ENCODE measurements at regions not wholly inside any gene's neighbourhood (a gene's known extent, or its start where the extent isn't known, plus 50 kb on each side); places are given as distances from the start of the nearest gene placed in this dataset.

GRCh38 chr5:4911646-4912403 lies 228.3 kb upstream of the ADAMTS16 start:
- Histone ChIP-seq H3K27ac (ENCODE audit: low read depth, low read length) (no peak overlapping the region), H3K27me3 (ENCODE audit: insufficient read depth, low read length, poor library complexity) (no peaks in the 10 kb centered on the region), H3K36me3 (ENCODE audit: control insufficient read depth, insufficient read depth, low read length) (no peaks in the 10 kb centered on the region), H3K4me3 (ENCODE audit: low read length) (no peak overlapping the region), H3K4ac (ENCODE audit: low read depth, low read length) (no peak overlapping the region), H3K4me2 (ENCODE audit: low read length) (no peak overlapping the region), H4K5ac (ENCODE audit: low read length) (no peak overlapping the region), H2AK5ac (ENCODE audit: low read length) (no peak overlapping the region), H3K56ac (ENCODE audit: low read length) (no peak overlapping the region), H3K9ac (ENCODE audit: low read length) (no peak overlapping the region), H3K79me1 (ENCODE audit: low read length) (no peaks in the 10 kb centered on the region), H2BK15ac (replicated peaks; ENCODE audit: low read depth) (no peak overlapping the region), H2BK120ac (ENCODE audit: low read depth, low read length) (no peak overlapping the region), H3K4me1 (ENCODE audit: control insufficient read depth, low read depth, low read length) (no peaks in the 10 kb centered on the region), H4K8ac (ENCODE audit: low read depth, low read length) (no peak overlapping the region), H3K79me2 (ENCODE audit: control insufficient read depth, insufficient read depth, low read length) (no peaks in the 10 kb centered on the region), H3K23ac (ENCODE audit: low read length) (no peak overlapping the region), H2BK5ac (ENCODE audit: low read length) (no peak overlapping the region), H3K18ac (ENCODE audit: low read length) (no peak overlapping the region)
- WGBS (ENCODE audit: extremely low coverage, insufficient coverage, low lambda C conversion rate), result no CpG with 5 or more reads among the region's 6 CpGs
- no peak for DNase-seq

- WGBS (ENCODE audit: extremely low coverage, insufficient coverage, low lambda C conversion rate), result no CpG with 5 or more reads among the region's 5 CpGs
- no peak overlapping the region for H3K4me3 ChIP-seq (ENCODE audit: low read length)
- H3K4me2 ChIP-seq (ENCODE audit: low read length), result no peak overlapping the region
- H3K27me3 ChIP-seq (ENCODE audit: insufficient read depth, low read length, poor library complexity), result no peaks in the 10 kb centered on the region
- no peak overlapping the region for H2BK15ac ChIP-seq (replicated peaks; ENCODE audit: low read depth)
- no peak overlapping the region for H2BK5ac ChIP-seq (ENCODE audit: low read length)
- no peak overlapping the region for H3K56ac ChIP-seq (ENCODE audit: low read length)
- H2BK120ac ChIP-seq (ENCODE audit: low read depth, low read length), result no peak overlapping the region
- H3K4me1 ChIP-seq (ENCODE audit: control insufficient read depth, low read depth, low read length), result no peaks in the 10 kb centered on the region
- no peak for DNase-seq
- H3K18ac ChIP-seq (ENCODE audit: low read length), result no peak overlapping the region
- no peak overlapping the region for H3K23ac ChIP-seq (ENCODE audit: low read length)
- no peaks in the 10 kb centered on the region for H3K79me1 ChIP-seq (ENCODE audit: low read length)
- no peak overlapping the region for H2AK5ac ChIP-seq (ENCODE audit: low read length)
- H3K27ac ChIP-seq (ENCODE audit: low read depth, low read length), result no peak overlapping the region
- no peak overlapping the region for H3K9ac ChIP-seq (ENCODE audit: low read length)
- H4K5ac ChIP-seq (ENCODE audit: low read length), result no peak overlapping the region
- no peak overlapping the region for H4K8ac ChIP-seq (ENCODE audit: low read depth, low read length)
- no peaks in the 10 kb centered on the region for H3K79me2 ChIP-seq (ENCODE audit: control insufficient read depth, insufficient read depth, low read length)
- H3K4ac ChIP-seq (ENCODE audit: low read depth, low read length), result no peak overlapping the region
- no peaks in the 10 kb centered on the region for H3K36me3 ChIP-seq (ENCODE audit: control insufficient read depth, insufficient read depth, low read length)
These were observed 218.2 kb upstream of the ADAMTS16 start for GRCh38 chr5:4921929-4922328.

- WGBS (ENCODE audit: extremely low coverage, insufficient coverage, low lambda C conversion rate), result no CpG with 5 or more reads among the region's 4 CpGs
These were observed 215.6 kb upstream of the ADAMTS16 start for GRCh38 chr5:4924577-4924976.

GRCh38 chr5:4927097-4927496 lies 213.0 kb upstream of the ADAMTS16 start:
- Histone ChIP-seq H2BK120ac (ENCODE audit: low read depth, low read length) (no peak overlapping the region), H3K18ac (ENCODE audit: low read length) (no peak overlapping the region), H3K27ac (ENCODE audit: low read depth, low read length) (no peak overlapping the region), H3K56ac (ENCODE audit: low read length) (no peak overlapping the region), H2BK5ac (ENCODE audit: low read length) (no peak overlapping the region), H3K79me1 (ENCODE audit: low read length) (no peaks in the 10 kb centered on the region), H3K4ac (ENCODE audit: low read depth, low read length) (no peak overlapping the region), H4K8ac (ENCODE audit: low read depth, low read length) (no peak overlapping the region), H3K23ac (ENCODE audit: low read length) (no peak overlapping the region), H3K4me2 (ENCODE audit: low read length) (no peak overlapping the region), H3K36me3 (ENCODE audit: control insufficient read depth, insufficient read depth, low read length) (no peaks in the 10 kb centered on the region), H3K4me3 (ENCODE audit: low read length) (no peak overlapping the region), H4K5ac (ENCODE audit: low read length) (no peak overlapping the region), H3K9ac (ENCODE audit: low read length) (no peak overlapping the region), H2AK5ac (ENCODE audit: low read length) (no peak overlapping the region), H2BK15ac (replicated peaks; ENCODE audit: low read depth) (no peak overlapping the region), H3K4me1 (ENCODE audit: control insufficient read depth, low read depth, low read length) (no peaks in the 10 kb centered on the region), H3K27me3 (ENCODE audit: insufficient read depth, low read length, poor library complexity) (no peaks in the 10 kb centered on the region), H3K79me2 (ENCODE audit: control insufficient read depth, insufficient read depth, low read length) (no peaks in the 10 kb centered on the region)
- no CpG with 5 or more reads among the region's 2 CpGs for WGBS (ENCODE audit: extremely low coverage, insufficient coverage, low lambda C conversion rate)
- DNase-seq, result no peak

More at GRCh38 chr5:4924577-4924976, 215.6 kb upstream of the ADAMTS16 start:
- Histone ChIP-seq H4K8ac (ENCODE audit: low read depth, low read length) (no peak overlapping the region), H2BK120ac (ENCODE audit: low read depth, low read length) (no peak overlapping the region), H3K23ac (ENCODE audit: low read length) (no peak overlapping the region), H3K4me1 (ENCODE audit: control insufficient read depth, low read depth, low read length) (no peaks in the 10 kb centered on the region), H3K56ac (ENCODE audit: low read length) (no peak overlapping the region), H2BK15ac (replicated peaks; ENCODE audit: low read depth) (no peak overlapping the region), H3K9ac (ENCODE audit: low read length) (no peak overlapping the region), H3K4me2 (ENCODE audit: low read length) (no peak overlapping the region), H3K4me3 (ENCODE audit: low read length) (no peak overlapping the region), H2BK5ac (ENCODE audit: low read length) (no peak overlapping the region), H3K27me3 (ENCODE audit: insufficient read depth, low read length, poor library complexity) (no peaks in the 10 kb centered on the region), H4K5ac (ENCODE audit: low read length) (no peak overlapping the region), H2AK5ac (ENCODE audit: low read length) (no peak overlapping the region), H3K27ac (ENCODE audit: low read depth, low read length) (no peak overlapping the region), H3K79me1 (ENCODE audit: low read length) (no peaks in the 10 kb centered on the region), H3K36me3 (ENCODE audit: control insufficient read depth, insufficient read depth, low read length) (no peaks in the 10 kb centered on the region), H3K18ac (ENCODE audit: low read length) (no peak overlapping the region), H3K4ac (ENCODE audit: low read depth, low read length) (no peak overlapping the region), H3K79me2 (ENCODE audit: control insufficient read depth, insufficient read depth, low read length) (no peaks in the 10 kb centered on the region)
- no peak for DNase-seq

GRCh38 chr5:4928409-4928808 lies 211.7 kb upstream of the ADAMTS16 start:
- H3K56ac ChIP-seq (ENCODE audit: low read length), result no peak overlapping the region
- H3K4ac ChIP-seq (ENCODE audit: low read depth, low read length), result no peak overlapping the region
- no CpG with 5 or more reads among the region's 5 CpGs for WGBS (ENCODE audit: extremely low coverage, insufficient coverage, low lambda C conversion rate)
- H3K4me1 ChIP-seq (ENCODE audit: control insufficient read depth, low read depth, low read length), result no peaks in the 10 kb centered on the region
- H3K4me2 ChIP-seq (ENCODE audit: low read length), result no peak overlapping the region
- no peak overlapping the region for H3K23ac ChIP-seq (ENCODE audit: low read length)
- H3K79me2 ChIP-seq (ENCODE audit: control insufficient read depth, insufficient read depth, low read length), result no peaks in the 10 kb centered on the region
- H2AK5ac ChIP-seq (ENCODE audit: low read length), result no peak overlapping the region
- H2BK15ac ChIP-seq (replicated peaks; ENCODE audit: low read depth), result no peak overlapping the region
- H2BK5ac ChIP-seq (ENCODE audit: low read length), result no peak overlapping the region
- no peaks in the 10 kb centered on the region for H3K79me1 ChIP-seq (ENCODE audit: low read length)
- no peak overlapping the region for H3K18ac ChIP-seq (ENCODE audit: low read length)
- no peak overlapping the region for H4K5ac ChIP-seq (ENCODE audit: low read length)
- no peaks in the 10 kb centered on the region for H3K36me3 ChIP-seq (ENCODE audit: control insufficient read depth, insufficient read depth, low read length)
- H3K27me3 ChIP-seq (ENCODE audit: insufficient read depth, low read length, poor library complexity), result no peaks in the 10 kb centered on the region
- H2BK120ac ChIP-seq (ENCODE audit: low read depth, low read length), result no peak overlapping the region
- no peak overlapping the region for H3K27ac ChIP-seq (ENCODE audit: low read depth, low read length)
- H3K4me3 ChIP-seq (ENCODE audit: low read length), result no peak overlapping the region
- no peak for DNase-seq
- no peak overlapping the region for H3K9ac ChIP-seq (ENCODE audit: low read length)
- H4K8ac ChIP-seq (ENCODE audit: low read depth, low read length), result no peak overlapping the region
